ENCODE measurements at regions not wholly inside any gene's neighbourhood (a gene's known extent, or its start where the extent isn't known, plus 50 kb on each side); places are given as distances from the start of the nearest gene placed in this dataset.

DNA sequence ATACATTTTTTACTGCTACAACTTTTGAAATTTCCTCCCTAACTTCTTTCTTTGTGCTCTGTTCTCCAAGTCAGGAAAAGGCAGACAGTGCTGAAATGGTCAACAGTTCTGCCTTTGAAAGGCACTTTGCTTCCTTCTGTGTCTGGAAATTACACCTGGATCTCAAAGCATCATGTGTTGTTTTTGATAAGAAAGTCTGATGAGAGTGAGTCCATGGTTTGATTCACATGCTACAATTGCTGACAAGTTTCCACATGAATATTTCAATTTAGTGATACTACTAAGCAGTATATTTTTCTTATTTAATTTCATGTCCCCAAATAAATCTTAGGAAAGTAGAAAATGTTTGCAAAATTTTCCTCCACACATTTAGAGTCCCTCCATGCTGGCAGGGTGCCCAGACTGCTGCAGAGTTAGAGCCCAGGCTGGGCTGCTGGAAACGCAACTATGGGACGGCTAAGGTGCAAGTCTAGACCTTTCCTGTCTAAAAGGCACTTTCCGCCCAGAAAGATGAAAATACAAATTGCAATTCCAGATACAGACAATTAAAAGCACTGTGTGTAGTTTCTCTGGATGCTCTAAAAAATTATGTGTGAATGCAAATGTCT is 96.6 kb upstream of the RUNX1 start:
- TF ChIP-seq, protein P1, sequence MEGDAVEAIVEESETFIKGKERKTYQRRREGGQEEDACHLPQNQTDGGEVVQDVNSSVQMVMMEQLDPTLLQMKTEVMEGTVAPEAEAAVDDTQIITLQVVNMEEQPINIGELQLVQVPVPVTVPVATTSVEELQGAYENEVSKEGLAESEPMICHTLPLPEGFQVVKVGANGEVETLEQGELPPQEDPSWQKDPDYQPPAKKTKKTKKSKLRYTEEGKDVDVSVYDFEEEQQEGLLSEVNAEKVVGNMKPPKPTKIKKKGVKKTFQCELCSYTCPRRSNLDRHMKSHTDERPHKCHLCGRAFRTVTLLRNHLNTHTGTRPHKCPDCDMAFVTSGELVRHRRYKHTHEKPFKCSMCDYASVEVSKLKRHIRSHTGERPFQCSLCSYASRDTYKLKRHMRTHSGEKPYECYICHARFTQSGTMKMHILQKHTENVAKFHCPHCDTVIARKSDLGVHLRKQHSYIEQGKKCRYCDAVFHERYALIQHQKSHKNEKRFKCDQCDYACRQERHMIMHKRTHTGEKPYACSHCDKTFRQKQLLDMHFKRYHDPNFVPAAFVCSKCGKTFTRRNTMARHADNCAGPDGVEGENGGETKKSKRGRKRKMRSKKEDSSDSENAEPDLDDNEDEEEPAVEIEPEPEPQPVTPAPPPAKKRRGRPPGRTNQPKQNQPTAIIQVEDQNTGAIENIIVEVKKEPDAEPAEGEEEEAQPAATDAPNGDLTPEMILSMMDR (IDR thresholded peaks at IDR 0.05) = no peak
- Histone ChIP-seq H3K27ac (ENCODE audit: low read depth in 1 of 2, low read length in 2 of 2) (no peak overlapping the region), H2AFZ (ENCODE audit: insufficient read depth, low read depth, low read length, poor library complexity, severe bottlenecking) (no peak overlapping the region), H4K20me1 (ENCODE audit: insufficient read depth, low read length) (no peaks in the 10 kb centered on the region), H3K4me1 (ENCODE audit: control insufficient read depth in 1 of 2, insufficient read depth in 2 of 2, low read length in 2 of 2) (peaks cover 0 to under 1% of the 10 kb centered on the region in 2 donors), H3K79me2 (ENCODE audit: insufficient read depth, low read length) (no peaks in the 10 kb centered on the region), H3K4me2 (replicated peaks; ENCODE audit: extremely low read depth, low read length, poor library complexity, severe bottlenecking) (no peak overlapping the region), H3K36me3 (replicated peaks in 1 of 2; ENCODE audit: control insufficient read depth in 1 of 2, insufficient read depth in 2 of 2, low read length in 2 of 2) (no peaks in the 10 kb centered on the region), H3K9ac (ENCODE audit: insufficient read depth, low read length, poor library complexity, severe bottlenecking) (no peak overlapping the region), H3K4me3 (replicated peaks in 1 of 3; ENCODE audit: low read depth in 2 of 3, low read length in 3 of 3) (no peak overlapping the region), H3K27me3 (ENCODE audit: control insufficient read depth in 2 of 2, insufficient read depth in 2 of 2, low read length in 2 of 2) (no peaks in the 10 kb centered on the region), H3K9me3 (replicated peaks in 1 of 2; ENCODE audit: control insufficient read depth in 1 of 2, insufficient read depth in 1 of 2, low read length in 2 of 2) (no peaks in the 10 kb centered on the region)
- Mint-ChIP-seq H3K36me3 (no peaks in the 10 kb centered on the region), H3K4me1 (peaks cover 6% of the 10 kb centered on the region), H3K27me3 (ENCODE audit: low read depth in 3 of 3) (peaks cover 0 to 6% (median 2%) of the 10 kb centered on the region in 3 donors), H3K4me3 (peak overlapping the region in 1 of 2 donors; percentile 8), H3K27ac (no peak overlapping the region), H3K9me3 (peaks cover 0 to 5% (median 3%) of the 10 kb centered on the region in 7 donors)
- WGBS (ENCODE audit: insufficient coverage) = 91% methylated on average over 2 of the region's 3 CpGs
- DNase-seq = no peak
- intact Hi-C loops (cut with micrococcal nuclease) = no loop called here

DNA sequence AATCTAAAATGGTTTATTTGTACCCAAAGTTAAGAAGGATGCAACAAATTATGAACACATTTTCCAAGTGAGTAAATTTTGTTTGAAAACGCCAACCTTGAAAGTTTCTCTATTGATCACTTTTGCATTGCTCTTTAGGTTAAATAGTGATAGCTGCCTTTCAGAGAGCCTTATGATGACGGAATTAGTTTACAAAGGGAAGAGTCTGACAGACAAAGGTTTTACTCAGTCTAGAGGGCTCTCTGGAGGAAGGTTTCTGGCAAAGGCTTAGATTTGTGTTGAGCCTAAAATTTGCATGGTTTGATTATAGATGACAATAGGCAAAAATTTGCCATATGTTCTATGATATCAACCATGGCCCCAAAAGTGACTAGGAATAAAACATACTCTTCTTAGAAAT is 95.9 kb upstream of the RUNX1 start:
- H3K4me3 ChIP-seq (replicated peaks in 1 of 3; ENCODE audit: low read depth in 2 of 3, low read length in 3 of 3) = no peak overlapping the region
- peaks cover 0 to 6% (median 2%) of the 10 kb centered on the region in 3 donors for H3K27me3 Mint-ChIP-seq (ENCODE audit: low read depth in 3 of 3)
- intact Hi-C loops (cut with micrococcal nuclease) = no loop called here
- H2AFZ ChIP-seq (ENCODE audit: insufficient read depth, low read depth, low read length, poor library complexity, severe bottlenecking) = no peak overlapping the region
- H3K36me3 Mint-ChIP-seq = no peaks in the 10 kb centered on the region
- no peak overlapping the region for H3K9ac ChIP-seq (ENCODE audit: insufficient read depth, low read length, poor library complexity, severe bottlenecking)
- H3K9me3 ChIP-seq (replicated peaks in 1 of 2; ENCODE audit: control insufficient read depth in 1 of 2, insufficient read depth in 1 of 2, low read length in 2 of 2) = no peaks in the 10 kb centered on the region
- no peaks in the 10 kb centered on the region for H3K4me1 ChIP-seq (ENCODE audit: control insufficient read depth in 1 of 2, insufficient read depth in 2 of 2, low read length in 2 of 2)
- H3K27me3 ChIP-seq (ENCODE audit: control insufficient read depth in 2 of 2, insufficient read depth in 2 of 2, low read length in 2 of 2) = no peaks in the 10 kb centered on the region
- no peak overlapping the region for H3K27ac Mint-ChIP-seq
- H3K9me3 Mint-ChIP-seq = peaks cover 0 to 4% (median 0%) of the 10 kb centered on the region in 7 donors
- H3K4me3 Mint-ChIP-seq = no peak overlapping the region
- 100% methylated on average over 1 of the region's 2 CpGs for WGBS (ENCODE audit: insufficient coverage)
- H4K20me1 ChIP-seq (ENCODE audit: insufficient read depth, low read length) = no peaks in the 10 kb centered on the region
- no peaks in the 10 kb centered on the region for H3K79me2 ChIP-seq (ENCODE audit: insufficient read depth, low read length)
- peaks cover 2% of the 10 kb centered on the region for H3K4me1 Mint-ChIP-seq
- H3K27ac ChIP-seq (ENCODE audit: low read depth in 1 of 2, low read length in 2 of 2) = no peak overlapping the region
- TF ChIP-seq, protein P1 (IDR thresholded peaks at IDR 0.05) = no peak
- no peaks in the 10 kb centered on the region for H3K36me3 ChIP-seq (replicated peaks in 1 of 2; ENCODE audit: control insufficient read depth in 1 of 2, insufficient read depth in 2 of 2, low read length in 2 of 2)
- H3K4me2 ChIP-seq (replicated peaks; ENCODE audit: extremely low read depth, low read length, poor library complexity, severe bottlenecking) = no peak overlapping the region
- no peak for DNase-seq

Data from CD14-positive monocyte (primary cell).